NB4 (cell line): ENCODE measurements at regions not wholly inside any gene's neighbourhood (a gene's known extent, or its start where the extent isn't known, plus 50 kb on each side); places are given as distances from the start of the nearest gene placed in this dataset.

Source experiments
- CTCF ChIP-seq: IDR thresholded peaks from one replicate; pipeline ENCODE4 v1.5.1; 2012; ENCODE audit warnings: low read depth, low read length
- POLR2A ChIP-seq: IDR thresholded peaks from 2 replicates; pipeline ENCODE4 v1.6.1; 2011; ENCODE audit warnings: mild to moderate bottlenecking; ENCODE audit not compliant: insufficient read length; ENCODE audit errors: extremely low read depth
- TF ChIP-seq, protein P1 (sequence below): IDR thresholded peaks from 2 replicates; pipeline ENCODE4 v1.6.1; 2011; ENCODE audit warnings: low read depth, low read length

DNA sequence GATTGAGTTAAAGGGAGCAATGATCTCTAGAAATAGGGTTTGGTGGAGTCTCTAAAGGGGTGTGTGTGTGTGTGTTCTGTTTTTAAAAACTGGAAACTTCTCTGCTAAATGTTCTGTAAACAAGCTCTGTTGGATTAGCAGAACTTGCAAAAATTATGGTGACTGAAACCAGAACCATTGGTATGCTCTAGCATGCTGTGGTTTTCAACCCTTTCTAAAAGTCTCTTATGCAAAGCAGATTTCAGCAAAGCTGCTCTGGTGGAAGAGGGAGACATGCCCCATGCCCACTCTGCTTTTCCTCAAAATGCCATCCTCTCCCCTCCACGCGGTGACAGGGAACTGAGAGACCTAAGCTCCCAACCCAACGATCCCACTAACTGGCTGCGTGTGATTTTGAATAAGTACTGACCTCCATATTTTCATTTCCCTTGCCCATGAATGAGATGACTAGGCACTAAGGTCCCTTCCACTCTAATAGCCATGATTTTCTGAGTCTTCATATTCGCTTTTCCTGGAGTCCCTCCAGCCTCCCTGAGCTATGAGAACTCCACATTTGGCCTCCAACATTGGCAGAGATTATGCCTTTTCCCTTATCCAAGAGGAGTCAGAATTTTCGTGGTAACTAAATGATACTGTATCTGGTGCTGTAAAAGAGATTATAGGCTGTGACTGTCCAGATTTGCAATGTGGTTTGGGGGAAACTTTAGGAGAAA lies 117.3 kb upstream of the PALS2 start:
- no peak for TF ChIP-seq CTCF
- TF ChIP-seq, protein P1, sequence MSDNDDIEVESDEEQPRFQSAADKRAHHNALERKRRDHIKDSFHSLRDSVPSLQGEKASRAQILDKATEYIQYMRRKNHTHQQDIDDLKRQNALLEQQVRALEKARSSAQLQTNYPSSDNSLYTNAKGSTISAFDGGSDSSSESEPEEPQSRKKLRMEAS = no peak
- TF ChIP-seq POLR2A = no peak
